ENCODE measurements at regions not wholly inside any gene's neighbourhood (a gene's known extent, or its start where the extent isn't known, plus 50 kb on each side); places are given as distances from the start of the nearest gene placed in this dataset.

DNA sequence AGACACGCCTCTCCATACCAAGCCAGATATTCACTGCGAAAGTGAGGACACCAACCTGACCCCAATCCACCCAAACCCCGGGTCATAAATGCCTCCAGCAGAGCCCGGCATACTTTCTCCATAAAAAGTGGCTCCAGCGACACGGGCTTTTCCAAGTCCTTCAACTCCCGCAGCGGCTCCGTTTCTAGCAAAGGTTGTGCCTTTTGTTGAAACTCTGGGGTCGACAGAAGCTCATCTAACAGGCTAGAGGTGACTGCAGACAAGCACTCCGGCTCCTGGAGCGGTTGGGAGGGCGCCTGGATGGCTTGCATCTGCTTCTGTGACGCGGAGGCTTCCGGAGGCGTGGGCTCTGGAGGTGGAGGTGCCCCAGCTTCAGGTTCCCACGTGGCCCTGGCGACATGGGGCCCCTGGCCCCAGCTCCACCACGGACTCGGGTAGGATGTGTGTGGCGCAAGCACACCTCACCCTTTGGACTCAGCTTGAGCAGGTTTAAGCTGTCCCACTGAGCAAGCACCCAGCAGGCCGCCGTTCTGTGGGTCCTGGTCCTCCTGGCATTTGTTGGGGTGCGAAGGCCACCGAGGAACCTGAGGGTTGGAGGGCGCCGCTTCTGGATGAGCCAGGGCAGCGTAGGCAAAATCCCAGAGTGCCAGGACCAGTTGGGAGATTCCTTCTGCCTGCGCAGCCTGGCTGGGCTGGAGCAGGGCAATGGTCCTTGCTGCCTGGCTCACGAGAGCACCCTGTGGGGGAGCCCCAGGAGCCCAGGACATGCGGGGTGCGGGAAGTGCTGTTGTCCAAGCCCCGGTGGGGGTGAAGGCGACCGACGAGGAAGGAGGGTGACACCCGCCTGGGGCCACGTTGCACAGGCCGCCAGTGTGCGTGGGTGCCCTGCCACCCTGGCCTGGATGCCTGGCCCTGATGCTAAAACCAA, 186.3 kb downstream of the ALG10 start:
- no peak for TF ChIP-seq CTCF (IDR thresholded peaks at IDR 0.05; ENCODE audit: insufficient read depth, missing control alignments)
- DNase-seq (ENCODE audit: insufficient read length, low spot score) (no peak), FAIRE-seq (no peak)

GRCh38 chr12:34209259-34209835, 187.1 kb downstream of the ALG10 start:
- FAIRE-seq: no peak

GRCh38 chr12:34210183-34210582, 187.9 kb downstream of the ALG10 start:
- no peak for FAIRE-seq
- DNase-seq (ENCODE audit: insufficient read length, low spot score): no peak
- no peak for TF ChIP-seq CTCF (IDR thresholded peaks at IDR 0.05; ENCODE audit: insufficient read depth, missing control alignments)

More at GRCh38 chr12:34209259-34209835, 187.1 kb downstream of the ALG10 start:
- no peak for TF ChIP-seq CTCF (IDR thresholded peaks at IDR 0.05; ENCODE audit: insufficient read depth, missing control alignments)
- DNase-seq (ENCODE audit: insufficient read length, low spot score): no peak

GRCh38 chr12:34210689-34211530, 188.6 kb downstream of the ALG10 start:
- DNase-seq (ENCODE audit: insufficient read length, low spot score) (no peak), FAIRE-seq (no peak)
- TF ChIP-seq CTCF (IDR thresholded peaks at IDR 0.05; ENCODE audit: insufficient read depth, missing control alignments): no peak

- DNase-seq (ENCODE audit: insufficient read length, low spot score): no peak
- no peak for FAIRE-seq
- TF ChIP-seq CTCF (IDR thresholded peaks at IDR 0.05; ENCODE audit: insufficient read depth, missing control alignments): no peak
These were observed 190.4 kb downstream of the ALG10 start for GRCh38 chr12:34212651-34213050.

- DNase-seq (ENCODE audit: insufficient read length, low spot score): no peak
- TF ChIP-seq CTCF (IDR thresholded peaks at IDR 0.05; ENCODE audit: insufficient read depth, missing control alignments): no peak
- FAIRE-seq: no peak
These were observed 191.7 kb downstream of the ALG10 start for GRCh38 chr12:34214011-34214410.
